Panc1 (cell line): ENCODE measurements at regions not wholly inside any gene's neighbourhood (a gene's known extent, or its start where the extent isn't known, plus 50 kb on each side); places are given as distances from the start of the nearest gene placed in this dataset.

Source experiments
- ATAC-seq: fragments of 200-7000 bp; cut with Tn5 transposase; 2 replicates; pipeline ENCODE4 v1.9.1; 2020; ENCODE audit warnings: mild to moderate bottlenecking, moderate library complexity
- BruUV-seq: library from RNA; stranded (reverse); fragments of 400-500 nt; replicated peaks from 2 replicates; lab custom pipeline; 2021; lab: Mats Ljungman, UMichigan
- CTCF ChIA-PET: fragments of 300-600 bp; sonication (Branson Sonifier 250); formaldehyde crosslinking; loops from one replicate; lab custom pipeline; 2022; ENCODE audit warnings: antibody characterized with exemption; lab: Charles Lee
- POLR2A ChIA-PET: fragments of 300-600 bp; sonication (Branson Sonifier 250); formaldehyde crosslinking; loops from one replicate; lab custom pipeline; 2022; ENCODE audit warnings: antibody characterized with exemption; lab: Charles Lee
- DNase-seq: peaks from one replicate; pipeline ENCODE4 v3.0.0-alpha.2; 2010; ENCODE audit warnings: low read depth, low spot score
- H3K27ac ChIP-seq: 2 replicates; pipeline ENCODE4 v1.5.1; 2011; ENCODE audit warnings: mild to moderate bottlenecking, low read length, inconsistent platforms
- H3K27me3 ChIP-seq: fragments of 200-500 bp; sonication (Bioruptor generic); 2 replicates; pipeline ENCODE4 v1.6.0; 2014; ENCODE audit warnings: low read length, inconsistent platforms; ENCODE audit not compliant: control insufficient read depth, insufficient read depth
- H3K36me3 ChIP-seq: fragments of 200-500 bp; sonication (Bioruptor generic); 2 replicates; pipeline ENCODE4 v1.5.1; 2014; ENCODE audit warnings: inconsistent platforms, mild to moderate bottlenecking, low read length, moderate library complexity; ENCODE audit not compliant: control insufficient read depth, insufficient read depth
- H3K4me1 ChIP-seq: 2 replicates; pipeline ENCODE4 v1.5.1; 2011; ENCODE audit warnings: inconsistent platforms, mild to moderate bottlenecking, low read length, moderate library complexity; ENCODE audit not compliant: control insufficient read depth, insufficient read depth
- H3K4me3 ChIP-seq, 2 experiments: 2 replicates each; pipeline ENCODE4 v1.5.1; 2011 to 2012; ENCODE audit warnings: low read depth in 2 of 2, low read length in 2 of 2, mild to moderate bottlenecking in 2 of 2, inconsistent platforms in 1 of 2, moderate library complexity in 1 of 2
- H3K9me3 ChIP-seq: fragments of 200-500 bp; sonication (Bioruptor generic); 2 replicates; pipeline ENCODE4 v1.5.1; 2014; ENCODE audit warnings: low read depth, mild to moderate bottlenecking, inconsistent platforms, low read length, moderate library complexity; ENCODE audit not compliant: control insufficient read depth, insufficient read depth
- CTCF ChIP-seq: fragments of 450-650 bp; IDR thresholded peaks from 2 replicates; pipeline ENCODE4 v1.5.1; 2017; ENCODE audit warnings: mild to moderate bottlenecking
- POLR2AphosphoS5 ChIP-seq: IDR thresholded peaks from 2 replicates; pipeline ENCODE4 v1.6.1; 2012; ENCODE audit warnings: mild to moderate bottlenecking, low read depth, low read length, moderate library complexity
- SIN3A ChIP-seq: IDR thresholded peaks from 2 replicates; pipeline ENCODE4 v1.6.1; 2012; ENCODE audit warnings: low read depth, mild to moderate bottlenecking, low read length, moderate library complexity, borderline replicate concordance; ENCODE audit not compliant: insufficient read depth
- TCF7L2 ChIP-seq: IDR thresholded peaks from 2 replicates; pipeline ENCODE4 v1.6.1; 2011; ENCODE audit warnings: mild to moderate bottlenecking, low read depth, low read length, inconsistent platforms
- in situ Hi-C: cut with HindIII; loops from 2 replicates; pipeline ENCODE4 v1.10.0; 2016; ENCODE audit warnings: low sequenced_read_pairs, low pct_unique_long_range_greater_than_20kb
- intact Hi-C: fragments of 100-400 bp; cut with micrococcal nuclease; formaldehyde crosslinking; loops from one replicate; pipeline ENCODE4 v1.10.0; 2022; ENCODE audit not compliant: unreplicated experiment
- TF ChIP-seq, protein P1 (sequence below), 2 experiments: IDR thresholded peaks; 2 replicates each; pipeline ENCODE4 v1.6.1; 2011 to 2012; ENCODE audit warnings: low read depth in 2 of 2, control low read depth in 1 of 2, low read length in 1 of 2, mild to moderate bottlenecking in 1 of 2, moderate library complexity in 1 of 2; ENCODE audit not compliant: insufficient read depth in 1 of 2

- H3K27me3 ChIP-seq: no peaks in the 10 kb centered on the region
- in situ Hi-C loops (no loop called here), intact Hi-C loops (no loop called here)
- H3K4me1 ChIP-seq: no peaks in the 10 kb centered on the region
- H3K4me3 ChIP-seq: no peak overlapping the region
- ATAC-seq (no peak), DNase-seq (no peak)
- CTCF ChIA-PET: no interaction called here
- no peaks in the 10 kb centered on the region for H3K36me3 ChIP-seq
- no TSS peak for BruUV-seq
- POLR2A ChIA-PET: no interaction called here
- H3K9me3 ChIP-seq: no peaks in the 10 kb centered on the region
- H3K27ac ChIP-seq: no peak overlapping the region
- TF ChIP-seq TCF7L2 (no peak), POLR2AphosphoS5 (no peak), CTCF (no peak), SIN3A (no peak)
- TF ChIP-seq, protein P1, sequence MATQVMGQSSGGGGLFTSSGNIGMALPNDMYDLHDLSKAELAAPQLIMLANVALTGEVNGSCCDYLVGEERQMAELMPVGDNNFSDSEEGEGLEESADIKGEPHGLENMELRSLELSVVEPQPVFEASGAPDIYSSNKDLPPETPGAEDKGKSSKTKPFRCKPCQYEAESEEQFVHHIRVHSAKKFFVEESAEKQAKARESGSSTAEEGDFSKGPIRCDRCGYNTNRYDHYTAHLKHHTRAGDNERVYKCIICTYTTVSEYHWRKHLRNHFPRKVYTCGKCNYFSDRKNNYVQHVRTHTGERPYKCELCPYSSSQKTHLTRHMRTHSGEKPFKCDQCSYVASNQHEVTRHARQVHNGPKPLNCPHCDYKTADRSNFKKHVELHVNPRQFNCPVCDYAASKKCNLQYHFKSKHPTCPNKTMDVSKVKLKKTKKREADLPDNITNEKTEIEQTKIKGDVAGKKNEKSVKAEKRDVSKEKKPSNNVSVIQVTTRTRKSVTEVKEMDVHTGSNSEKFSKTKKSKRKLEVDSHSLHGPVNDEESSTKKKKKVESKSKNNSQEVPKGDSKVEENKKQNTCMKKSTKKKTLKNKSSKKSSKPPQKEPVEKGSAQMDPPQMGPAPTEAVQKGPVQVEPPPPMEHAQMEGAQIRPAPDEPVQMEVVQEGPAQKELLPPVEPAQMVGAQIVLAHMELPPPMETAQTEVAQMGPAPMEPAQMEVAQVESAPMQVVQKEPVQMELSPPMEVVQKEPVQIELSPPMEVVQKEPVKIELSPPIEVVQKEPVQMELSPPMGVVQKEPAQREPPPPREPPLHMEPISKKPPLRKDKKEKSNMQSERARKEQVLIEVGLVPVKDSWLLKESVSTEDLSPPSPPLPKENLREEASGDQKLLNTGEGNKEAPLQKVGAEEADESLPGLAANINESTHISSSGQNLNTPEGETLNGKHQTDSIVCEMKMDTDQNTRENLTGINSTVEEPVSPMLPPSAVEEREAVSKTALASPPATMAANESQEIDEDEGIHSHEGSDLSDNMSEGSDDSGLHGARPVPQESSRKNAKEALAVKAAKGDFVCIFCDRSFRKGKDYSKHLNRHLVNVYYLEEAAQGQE (IDR thresholded peaks at IDR 0.05; ENCODE audit: insufficient read depth in 1 of 2, low read depth in 2 of 2, low read length in 1 of 2): no peak
Measured at GRCh38 chr9:106478312-106478711, 384.7 kb upstream of the ZNF462 start.

GRCh38 chr9:106478727-106479126 is 384.2 kb upstream of the ZNF462 start:
- no peak overlapping the region for H3K27ac ChIP-seq
- TF ChIP-seq POLR2AphosphoS5 (no peak), TCF7L2 (no peak)
- TF ChIP-seq, protein P1 (IDR thresholded peaks at IDR 0.05; ENCODE audit: insufficient read depth in 1 of 2, low read depth in 2 of 2, low read length in 1 of 2): no peak
- BruUV-seq: no TSS peak
- ChIA-PET CTCF (no interaction called here), POLR2A (no interaction called here)
- no peaks in the 10 kb centered on the region for H3K4me1 ChIP-seq
- in situ Hi-C loops: no loop called here
- no peaks in the 10 kb centered on the region for H3K36me3 ChIP-seq
- DNase-seq (no peak), ATAC-seq (no peak)
- H3K27me3 ChIP-seq: no peaks in the 10 kb centered on the region
- intact Hi-C loops: no loop called here
- H3K9me3 ChIP-seq: no peaks in the 10 kb centered on the region
- no peak overlapping the region for H3K4me3 ChIP-seq
